Small intestine (tissue), 7 donors: ENCODE measurements at regions not wholly inside any gene's neighbourhood (a gene's known extent, or its start where the extent isn't known, plus 50 kb on each side); places are given as distances from the start of the nearest gene placed in this dataset.
A peak's percentile ranks its signal among the peaks of the same experiment; 100 is the strongest.

ENCODE experiments used
- DNase-seq, 2 donors: peaks; one replicate each; pipeline versions ENCODE4 v3.0.0 to v3.0.0-alpha.2; 2013
- FAIRE-seq: peaks from 2 replicates; lab custom pipeline; 2012; peaks lifted over from hg19 to GRCh38; lab: Jason Lieb, UNC
- H3K27ac ChIP-seq, 3 donors: one replicate each; pipeline ENCODE4 v1.5.1; 2013; ENCODE audit warnings: low read length in 2 of 3, mild to moderate bottlenecking in 2 of 3, control low read depth in 1 of 3, inconsistent platforms in 1 of 3, low read depth in 1 of 3, moderate library complexity in 1 of 3
- H3K27me3 ChIP-seq, 3 donors: one replicate each; pipeline ENCODE4 v1.6.1; 2013; ENCODE audit warnings: low read length in 3 of 3, inconsistent platforms in 1 of 3; ENCODE audit not compliant: control insufficient read depth in 3 of 3, insufficient read depth in 3 of 3
- H3K36me3 ChIP-seq, 3 donors: one replicate each; pipeline ENCODE4 v1.6.1; 2013; ENCODE audit warnings: low read length in 3 of 3, inconsistent platforms in 1 of 3, low read depth in 1 of 3, mild to moderate bottlenecking in 1 of 3, moderate library complexity in 1 of 3; ENCODE audit not compliant: control insufficient read depth in 3 of 3, insufficient read depth in 2 of 3
- H3K4me1 ChIP-seq, 3 donors: one replicate each; pipeline ENCODE4 v1.6.1; 2013; ENCODE audit warnings: low read length in 2 of 3, inconsistent platforms in 1 of 3, low read depth in 1 of 3, mild to moderate bottlenecking in 1 of 3, moderate library complexity in 1 of 3; ENCODE audit not compliant: control insufficient read depth in 3 of 3, insufficient read depth in 2 of 3
- H3K4me3 ChIP-seq, 3 donors: one replicate each; pipeline ENCODE4 v1.5.1; 2013; ENCODE audit warnings: low read length in 3 of 3, control low read depth in 1 of 3, inconsistent platforms in 1 of 3, low read depth in 1 of 3, mild to moderate bottlenecking in 1 of 3, moderate library complexity in 1 of 3
- H3K9me3 ChIP-seq, 2 donors: one replicate each; pipeline ENCODE4 v1.6.1; 2013; ENCODE audit warnings: low read depth in 1 of 2, low read length in 1 of 2; ENCODE audit not compliant: control insufficient read depth in 2 of 2, insufficient read depth in 1 of 2
- WGBS, 3 donors: extraction: QIAGEN DNeasy Blood & Tissue Kit; methylation state at CpG; one replicate each; pipeline ENCODE4 v1.1.7; 2013; 5-methylcytosine and 5-hydroxymethylcytosine counted together
- donor health status: healthy with polysubstance abuse.
- donor health status: control.
- donor health status: control.
- donor health status: Bipolar disorder and iron deficiency.
- donor health status: healthy.

- no peak overlapping the region for H3K27ac ChIP-seq
These were observed 405.5 kb upstream of the TPM1 start for GRCh38 chr15:62636823-62637573.

GRCh38 chr15:62637574-62637897, 405.0 kb upstream of the TPM1 start:
- FAIRE-seq (no peak), DNase-seq (no peak)
- H3K27ac ChIP-seq = no peak overlapping the region
- H3K9me3 ChIP-seq = no peaks in the 10 kb centered on the region
- H3K4me3 ChIP-seq = peak overlapping the region in 1 of 3 donors; percentile 4
- H3K4me1 ChIP-seq = peaks cover 0 to 4% (median 3%) of the 10 kb centered on the region in 3 donors
- no peaks in the 10 kb centered on the region for H3K27me3 ChIP-seq
- H3K36me3 ChIP-seq = peaks cover 0 to 13% (median 0%) of the 10 kb centered on the region in 3 donors
- 63 to 73% (median 70%) methylated on average over 5 of the region's 5 CpGs for WGBS, 3 donors

More at GRCh38 chr15:62636823-62637573, 405.5 kb upstream of the TPM1 start:
- DNase-seq (no peak), FAIRE-seq (no peak)
- H3K36me3 ChIP-seq = peaks cover 0 to 15% (median 0%) of the 10 kb centered on the region in 3 donors
- H3K4me1 ChIP-seq = peaks cover 0 to 4% (median 3%) of the 10 kb centered on the region in 3 donors
- no peaks in the 10 kb centered on the region for H3K9me3 ChIP-seq
- H3K4me3 ChIP-seq = no peak overlapping the region
- no peaks in the 10 kb centered on the region for H3K27me3 ChIP-seq
- 62 to 73% (median 66%) methylated on average over 9 of the region's 9 CpGs for WGBS, 3 donors

GRCh38 chr15:62637950-62638619, 404.5 kb upstream of the TPM1 start:
- 46 to 72% (median 55%) methylated on average over 8 of the region's 8 CpGs for WGBS, 3 donors

GRCh38 chr15:62639432-62639831, 403.1 kb upstream of the TPM1 start:
- peaks cover 0 to 4% (median 3%) of the 10 kb centered on the region in 3 donors for H3K4me1 ChIP-seq
- no peak overlapping the region for H3K27ac ChIP-seq
- FAIRE-seq (no peak), DNase-seq (no peak)
- WGBS, 3 donors = 88 to 97% (median 92%) methylated on average over 4 of the region's 4 CpGs
- H3K9me3 ChIP-seq = no peaks in the 10 kb centered on the region
- peaks cover 0 to 13% (median 0%) of the 10 kb centered on the region in 3 donors for H3K36me3 ChIP-seq
- no peaks in the 10 kb centered on the region for H3K27me3 ChIP-seq
- H3K4me3 ChIP-seq = no peak overlapping the region

More at GRCh38 chr15:62637950-62638619, 404.5 kb upstream of the TPM1 start:
- FAIRE-seq = no peak
- Histone ChIP-seq H3K9me3 (no peaks in the 10 kb centered on the region), H3K27ac (no peak overlapping the region), H3K36me3 (peaks cover 0 to 13% (median 0%) of the 10 kb centered on the region in 3 donors), H3K27me3 (no peaks in the 10 kb centered on the region), H3K4me1 (peaks cover 0 to 4% (median 3%) of the 10 kb centered on the region in 3 donors), H3K4me3 (peak overlapping the region in 1 of 3 donors; percentile 4)
- peak in 1 of 2 donors; percentile 32 for DNase-seq

DNA sequence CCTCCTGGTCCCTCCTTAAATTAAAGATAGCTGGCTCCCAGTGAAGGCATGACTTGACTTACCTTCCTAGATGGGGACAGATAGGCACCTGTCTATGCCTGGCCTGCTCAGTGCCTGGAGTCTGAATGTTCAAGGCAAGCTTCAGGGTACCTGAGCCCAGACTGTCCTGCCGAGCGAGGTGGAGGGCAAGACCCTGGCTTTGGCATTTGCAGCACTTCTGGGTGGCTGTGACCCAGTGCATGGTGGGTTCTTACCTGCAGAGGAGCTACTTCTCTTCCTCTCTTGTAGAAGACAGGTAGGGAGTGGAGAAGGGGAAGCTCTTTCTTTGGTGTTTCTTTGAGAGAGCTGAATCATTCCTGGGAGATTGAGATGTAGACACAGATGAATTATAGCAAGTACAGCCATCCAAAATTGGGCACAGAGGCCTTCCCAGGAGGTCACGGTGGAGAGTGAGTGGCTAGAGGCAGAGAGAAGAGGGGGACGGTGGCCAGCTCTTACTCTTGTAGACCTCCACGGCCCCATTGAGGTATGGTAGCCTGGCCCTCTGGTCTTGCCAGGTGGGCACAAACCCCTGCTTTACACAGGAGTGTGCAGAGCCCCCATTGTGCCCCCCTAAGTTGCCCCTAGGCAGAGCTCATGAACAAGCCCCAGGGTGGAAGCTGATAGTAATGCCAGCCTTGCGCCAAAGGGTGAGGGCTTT, 402.5 kb upstream of the TPM1 start:
- 85 to 96% (median 91%) methylated on average over 6 of the region's 6 CpGs for WGBS, 3 donors
- Histone ChIP-seq H3K27me3 (no peaks in the 10 kb centered on the region), H3K9me3 (no peaks in the 10 kb centered on the region), H3K36me3 (peaks cover 0 to 13% (median 0%) of the 10 kb centered on the region in 3 donors), H3K4me3 (no peak overlapping the region), H3K27ac (no peak overlapping the region), H3K4me1 (peaks cover 0 to 4% (median 3%) of the 10 kb centered on the region in 3 donors)
- FAIRE-seq (no peak), DNase-seq (no peak)

DNA sequence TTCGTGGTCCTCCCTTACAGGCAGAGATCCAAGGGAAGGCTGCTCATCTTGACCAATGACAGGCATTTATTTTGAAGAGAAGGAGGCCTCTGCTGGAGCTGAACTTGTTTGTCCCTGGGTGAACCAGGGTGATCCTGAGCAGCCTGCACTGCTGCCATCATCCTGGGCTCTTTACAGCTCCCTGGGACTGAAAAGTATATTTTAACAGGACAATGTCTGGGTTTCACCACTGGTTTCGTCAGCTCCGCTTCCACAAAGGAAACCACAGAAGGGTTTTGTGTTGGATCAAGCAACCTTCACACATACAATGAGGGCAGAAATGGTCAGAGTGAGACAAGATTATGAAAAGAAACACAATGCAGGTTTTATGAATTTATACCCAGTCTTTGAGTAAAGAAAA, 400.7 kb upstream of the TPM1 start:
- Histone ChIP-seq H3K4me1 (peaks cover 0 to 3% (median under 1%) of the 10 kb centered on the region in 3 donors), H3K27ac (no peak overlapping the region), H3K27me3 (no peaks in the 10 kb centered on the region), H3K9me3 (no peaks in the 10 kb centered on the region), H3K36me3 (peaks cover 0 to 18% (median 0%) of the 10 kb centered on the region in 3 donors), H3K4me3 (no peak overlapping the region)
- DNase-seq = no peak
- FAIRE-seq = no peak
- WGBS, 3 donors = 72 to 82% (median 73%) methylated on average over 3 of the region's 3 CpGs

DNA sequence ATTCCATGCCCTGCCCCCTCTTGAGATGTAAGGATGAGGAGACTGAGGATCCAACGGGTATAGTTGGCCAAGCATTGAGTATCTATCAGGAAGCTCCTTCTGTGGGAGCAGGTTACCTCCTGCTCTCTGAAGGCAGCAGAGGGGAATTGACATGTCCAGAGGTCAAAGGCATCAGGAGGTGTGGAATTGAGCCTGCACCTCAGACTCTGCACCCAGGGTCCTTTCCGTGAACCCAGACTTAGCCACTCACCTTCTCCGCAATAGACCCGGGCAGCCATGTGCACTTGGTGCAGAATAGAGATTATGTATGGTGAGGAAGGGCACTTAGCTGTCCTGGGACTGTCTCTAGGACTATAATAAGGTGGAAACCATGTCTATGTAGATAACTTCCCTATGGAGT, 399.0 kb upstream of the TPM1 start:
- Histone ChIP-seq H3K9me3 (no peaks in the 10 kb centered on the region), H3K27ac (no peak overlapping the region), H3K4me3 (no peak overlapping the region), H3K27me3 (no peaks in the 10 kb centered on the region), H3K4me1 (no peaks in the 10 kb centered on the region), H3K36me3 (peaks cover 0 to 26% (median 0%) of the 10 kb centered on the region in 3 donors)
- DNase-seq (peak; percentile 23 to 40), FAIRE-seq (no peak)
- WGBS, 3 donors = 79 to 91% (median 85%) methylated on average over 4 of the region's 4 CpGs

DNA sequence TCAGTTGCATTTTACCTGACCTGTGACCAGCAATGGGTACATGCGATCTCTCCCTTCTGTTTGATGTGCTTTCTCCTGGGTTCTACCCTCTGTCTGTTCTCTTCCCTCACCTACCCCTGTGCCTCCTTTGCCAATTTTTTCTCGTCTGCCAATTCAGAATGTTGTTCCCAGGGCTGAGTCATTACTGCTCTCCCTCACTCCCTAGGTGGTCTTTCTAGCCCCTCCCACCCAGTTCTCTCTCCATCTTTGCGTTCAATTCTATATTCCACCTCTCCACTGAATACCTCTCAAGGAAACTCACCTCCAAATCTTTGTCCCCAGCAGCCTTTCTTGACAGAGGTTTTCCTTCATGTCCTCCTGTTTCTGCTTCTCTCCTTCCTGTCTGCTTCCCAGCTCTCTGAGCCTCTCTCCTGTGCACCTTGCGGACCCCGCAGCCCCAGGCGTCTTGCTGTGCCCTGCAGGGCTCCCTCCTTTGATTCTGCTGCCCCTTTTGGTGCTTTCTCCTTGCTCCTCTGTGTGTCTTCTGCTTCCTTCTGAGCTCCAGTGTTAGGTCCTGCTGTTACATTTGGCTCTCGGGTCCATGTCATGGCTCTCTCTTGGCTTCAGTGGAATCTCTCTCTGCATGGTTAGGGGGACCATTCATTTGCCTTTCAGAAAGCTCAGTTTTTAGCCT, 398.2 kb upstream of the TPM1 start:
- no peaks in the 10 kb centered on the region for H3K4me1 ChIP-seq
- DNase-seq (no peak), FAIRE-seq (no peak)
- H3K9me3 ChIP-seq = no peaks in the 10 kb centered on the region
- 87 to 92% (median 87%) methylated on average over 7 of the region's 7 CpGs for WGBS, 3 donors
- H3K4me3 ChIP-seq = no peak overlapping the region
- no peak overlapping the region for H3K27ac ChIP-seq
- no peaks in the 10 kb centered on the region for H3K27me3 ChIP-seq
- peaks cover 0 to 30% (median 0%) of the 10 kb centered on the region in 3 donors for H3K36me3 ChIP-seq
